ENCODE measurements at regions not wholly inside any gene's neighbourhood (a gene's known extent, or its start where the extent isn't known, plus 50 kb on each side); places are given as distances from the start of the nearest gene placed in this dataset.

DNA sequence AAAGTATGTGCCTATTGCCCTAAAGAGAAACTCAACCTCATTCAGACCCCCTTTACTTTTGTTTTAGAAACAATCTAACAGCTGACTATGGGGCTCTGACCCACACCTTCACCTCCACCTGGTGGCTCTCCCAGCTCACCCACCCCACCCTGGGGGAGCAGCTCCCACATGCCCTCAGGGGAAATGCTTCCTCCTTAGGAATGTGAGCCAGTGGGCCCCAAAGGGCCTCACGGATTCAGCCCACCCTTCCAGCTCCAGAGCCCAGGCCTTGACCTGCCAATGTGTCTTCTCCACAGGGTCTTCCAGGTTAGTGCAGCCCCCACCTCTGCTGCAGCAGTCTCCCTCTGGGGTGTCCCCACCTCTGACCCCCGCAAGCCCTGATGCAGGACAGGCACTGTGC, 680.1 kb upstream of the RAB6C start:
- POLR2A ChIA-PET, result no interaction called here

DNA sequence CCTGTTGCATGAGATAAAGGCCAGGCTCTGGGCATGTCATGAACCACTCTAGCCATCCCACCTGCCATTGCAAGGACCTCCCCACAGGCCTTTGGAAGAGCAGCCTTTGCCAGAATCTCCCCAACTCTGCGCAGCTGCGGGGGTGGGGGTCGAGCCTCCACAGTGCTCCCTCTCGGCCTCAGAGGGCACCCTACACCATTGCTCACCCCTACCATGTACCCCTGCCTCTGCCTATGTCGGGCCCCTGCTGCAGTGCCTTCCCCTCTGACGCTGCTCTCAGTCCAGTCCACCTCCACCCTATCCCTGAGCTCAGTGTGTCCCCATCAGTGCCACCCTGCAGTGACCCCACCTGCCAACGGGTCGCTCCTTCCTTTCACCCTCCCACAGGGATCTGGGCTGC, 679.7 kb upstream of the RAB6C start:
- H3K4me1 ChIP-seq (ENCODE audit: control extremely low read depth in 1 of 4, control insufficient read depth in 4 of 4, insufficient read depth in 4 of 4, low read length in 3 of 4), result no peaks in the 10 kb centered on the region
- POLR2A ChIA-PET, result no interaction called here
- H3K4me3 ChIP-seq (ENCODE audit: control insufficient read depth in 1 of 7, extremely low read depth in 1 of 7, insufficient read depth in 4 of 7, low read depth in 2 of 7, low read length in 6 of 7), result no peak overlapping the region
- CTCF ChIA-PET, result interaction anchor here (0.6 kb wide), 1 partner anchor 91 kb away, joined by 3 read pairs; no protein-coding TSS in a partner anchor
- peaks cover 0 to 3% (median 0%) of the 10 kb centered on the region in 5 experiments for H3K9me3 ChIP-seq (ENCODE audit: control extremely low read depth in 1 of 5, control insufficient read depth in 4 of 5, insufficient read depth in 2 of 5, low read depth in 1 of 5, low read length in 4 of 5)
- no peak overlapping the region for H3K27ac ChIP-seq (ENCODE audit: insufficient read depth in 1 of 2, low read depth in 1 of 2, low read length in 2 of 2, poor library complexity in 1 of 2, severe bottlenecking in 2 of 2)
- WGBS (ENCODE audit: insufficient coverage), result 96% methylated on average over 8 of the region's 8 CpGs
- no peak for DNase-seq
- H3K27me3 ChIP-seq (replicated peaks in 2 of 5; ENCODE audit: control insufficient read depth in 4 of 5, insufficient read depth in 5 of 5, low read length in 4 of 5), result peaks cover 0 to 3% (median 0%) of the 10 kb centered on the region in 5 experiments
- H3K36me3 ChIP-seq (ENCODE audit: control insufficient read depth in 4 of 4, insufficient read depth in 4 of 4, low read length in 3 of 4), result no peaks in the 10 kb centered on the region

More for the DNA sequence above, 680.1 kb upstream of the RAB6C start:
- WGBS (ENCODE audit: insufficient coverage), result 94% methylated on average over 2 of the region's 2 CpGs
- no peaks in the 10 kb centered on the region for H3K4me1 ChIP-seq (ENCODE audit: control extremely low read depth in 1 of 4, control insufficient read depth in 4 of 4, insufficient read depth in 4 of 4, low read length in 3 of 4)
- H3K27ac ChIP-seq (ENCODE audit: insufficient read depth in 1 of 2, low read depth in 1 of 2, low read length in 2 of 2, poor library complexity in 1 of 2, severe bottlenecking in 2 of 2), result no peak overlapping the region
- CTCF ChIA-PET, result no interaction called here
- H3K9me3 ChIP-seq (ENCODE audit: control extremely low read depth in 1 of 5, control insufficient read depth in 4 of 5, insufficient read depth in 2 of 5, low read depth in 1 of 5, low read length in 4 of 5), result peaks cover 0 to 3% (median 0%) of the 10 kb centered on the region in 5 experiments
- DNase-seq, result no peak
- H3K27me3 ChIP-seq (replicated peaks in 2 of 5; ENCODE audit: control insufficient read depth in 4 of 5, insufficient read depth in 5 of 5, low read length in 4 of 5), result peaks cover 0 to 3% (median 0%) of the 10 kb centered on the region in 5 experiments
- H3K36me3 ChIP-seq (ENCODE audit: control insufficient read depth in 4 of 4, insufficient read depth in 4 of 4, low read length in 3 of 4), result no peaks in the 10 kb centered on the region
- H3K4me3 ChIP-seq (ENCODE audit: control insufficient read depth in 1 of 7, extremely low read depth in 1 of 7, insufficient read depth in 4 of 7, low read depth in 2 of 7, low read length in 6 of 7), result no peak overlapping the region

DNA sequence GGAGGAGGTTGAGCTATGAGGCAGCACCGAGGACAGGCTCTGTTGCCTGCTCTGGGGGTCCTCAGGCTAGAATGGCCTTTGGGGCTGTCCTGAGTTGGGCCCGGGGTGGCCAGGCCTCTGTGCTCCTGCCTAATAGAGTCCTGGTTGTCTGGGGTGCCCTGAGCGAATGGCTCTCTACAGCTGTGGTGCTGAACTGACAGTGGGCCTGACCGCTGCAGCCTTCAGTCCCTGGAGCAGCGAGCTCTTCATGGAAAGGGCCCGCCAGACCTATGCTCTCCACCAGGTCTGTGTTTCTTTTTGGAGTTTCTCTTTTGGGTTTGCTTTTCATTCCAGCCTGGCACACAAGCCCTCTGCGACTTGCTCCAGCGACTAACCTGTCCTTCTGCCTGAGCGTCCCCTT, 679.0 kb upstream of the RAB6C start:
- H3K4me1 ChIP-seq (ENCODE audit: control extremely low read depth in 1 of 4, control insufficient read depth in 4 of 4, insufficient read depth in 4 of 4, low read length in 3 of 4), result no peaks in the 10 kb centered on the region
- H3K4me3 ChIP-seq (ENCODE audit: control insufficient read depth in 1 of 7, extremely low read depth in 1 of 7, insufficient read depth in 4 of 7, low read depth in 2 of 7, low read length in 6 of 7), result no peak overlapping the region
- ChIA-PET CTCF (interaction anchor here (0.6 kb wide), 1 partner anchor 91 kb away, joined by 3 read pairs; no protein-coding TSS in a partner anchor), POLR2A (no interaction called here)
- H3K9me3 ChIP-seq (ENCODE audit: control extremely low read depth in 1 of 5, control insufficient read depth in 4 of 5, insufficient read depth in 2 of 5, low read depth in 1 of 5, low read length in 4 of 5), result peaks cover 0 to 3% (median 0%) of the 10 kb centered on the region in 5 experiments
- H3K36me3 ChIP-seq (ENCODE audit: control insufficient read depth in 4 of 4, insufficient read depth in 4 of 4, low read length in 3 of 4), result no peaks in the 10 kb centered on the region
- H3K27ac ChIP-seq (ENCODE audit: insufficient read depth in 1 of 2, low read depth in 1 of 2, low read length in 2 of 2, poor library complexity in 1 of 2, severe bottlenecking in 2 of 2), result no peak overlapping the region
- H3K27me3 ChIP-seq (replicated peaks in 2 of 5; ENCODE audit: control insufficient read depth in 4 of 5, insufficient read depth in 5 of 5, low read length in 4 of 5), result peaks cover 0 to 3% (median 0%) of the 10 kb centered on the region in 5 experiments
- 95% methylated on average over 8 of the region's 9 CpGs for WGBS (ENCODE audit: insufficient coverage)
- DNase-seq, result no peak

DNA sequence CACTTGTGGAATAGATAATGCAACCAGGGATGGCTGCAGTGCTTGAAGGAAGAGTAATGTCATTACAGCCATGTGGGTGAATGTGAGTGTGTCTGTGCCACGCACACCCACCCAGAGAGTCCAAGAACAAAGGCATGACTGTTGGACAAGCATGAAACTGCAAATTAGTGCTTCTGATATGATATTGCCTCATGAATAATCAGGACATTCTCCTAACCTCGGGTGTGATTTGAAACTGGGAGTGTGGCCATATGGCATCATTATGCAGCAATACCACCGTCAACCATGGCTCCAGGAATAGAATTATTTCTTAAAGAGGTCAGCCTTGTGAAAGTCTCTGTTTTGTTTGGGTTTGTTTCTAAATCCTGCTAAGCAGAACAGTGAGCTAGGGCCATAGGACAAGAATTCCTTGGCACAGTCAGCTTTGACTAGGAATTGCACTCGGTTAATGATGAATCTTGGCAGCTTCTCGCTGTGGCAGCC, 678.0 kb upstream of the RAB6C start:
- no peaks in the 10 kb centered on the region for H3K4me1 ChIP-seq (ENCODE audit: control extremely low read depth in 1 of 4, control insufficient read depth in 4 of 4, insufficient read depth in 4 of 4, low read length in 3 of 4)
- POLR2A ChIA-PET, result no interaction called here
- peaks cover 0 to 3% (median 0%) of the 10 kb centered on the region in 5 experiments for H3K27me3 ChIP-seq (replicated peaks in 2 of 5; ENCODE audit: control insufficient read depth in 4 of 5, insufficient read depth in 5 of 5, low read length in 4 of 5)
- H3K9me3 ChIP-seq (ENCODE audit: control extremely low read depth in 1 of 5, control insufficient read depth in 4 of 5, insufficient read depth in 2 of 5, low read depth in 1 of 5, low read length in 4 of 5), result peaks cover 0 to 3% (median 0%) of the 10 kb centered on the region in 5 experiments
- H3K4me3 ChIP-seq (ENCODE audit: control insufficient read depth in 1 of 7, extremely low read depth in 1 of 7, insufficient read depth in 4 of 7, low read depth in 2 of 7, low read length in 6 of 7), result no peak overlapping the region
- H3K27ac ChIP-seq (ENCODE audit: insufficient read depth in 1 of 2, low read depth in 1 of 2, low read length in 2 of 2, poor library complexity in 1 of 2, severe bottlenecking in 2 of 2), result no peak overlapping the region
- 91% methylated on average over 3 of the region's 5 CpGs for WGBS (ENCODE audit: insufficient coverage)
- no peaks in the 10 kb centered on the region for H3K36me3 ChIP-seq (ENCODE audit: control insufficient read depth in 4 of 4, insufficient read depth in 4 of 4, low read length in 3 of 4)
- CTCF ChIA-PET, result no interaction called here
- no peak for DNase-seq

DNA sequence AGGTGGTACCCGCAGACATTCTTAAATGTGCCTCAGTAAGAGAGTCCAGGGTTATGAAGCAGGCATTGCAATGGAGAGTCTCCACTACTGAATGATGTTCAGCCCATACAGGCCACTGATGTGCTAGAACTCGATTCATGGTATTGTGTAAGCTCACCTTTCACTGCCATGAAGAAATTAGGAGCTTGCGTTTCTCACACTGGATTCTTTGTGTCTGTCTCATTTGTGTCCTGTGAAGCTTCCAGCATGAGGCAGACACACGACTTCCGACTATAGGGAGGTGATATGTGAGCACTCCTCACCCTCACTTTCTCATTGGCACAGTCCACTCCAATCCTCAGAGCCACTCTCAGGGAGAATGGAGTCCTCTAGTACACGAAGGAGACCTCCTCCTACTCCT, 677.4 kb upstream of the RAB6C start:
- Histone ChIP-seq H3K36me3 (ENCODE audit: control insufficient read depth in 4 of 4, insufficient read depth in 4 of 4, low read length in 3 of 4) (no peaks in the 10 kb centered on the region), H3K9me3 (ENCODE audit: control extremely low read depth in 1 of 5, control insufficient read depth in 4 of 5, insufficient read depth in 2 of 5, low read depth in 1 of 5, low read length in 4 of 5) (peaks cover 0 to 3% (median 0%) of the 10 kb centered on the region in 5 experiments), H3K4me1 (ENCODE audit: control extremely low read depth in 1 of 4, control insufficient read depth in 4 of 4, insufficient read depth in 4 of 4, low read length in 3 of 4) (no peaks in the 10 kb centered on the region), H3K27ac (ENCODE audit: insufficient read depth in 1 of 2, low read depth in 1 of 2, low read length in 2 of 2, poor library complexity in 1 of 2, severe bottlenecking in 2 of 2) (no peak overlapping the region), H3K4me3 (ENCODE audit: control insufficient read depth in 1 of 7, extremely low read depth in 1 of 7, insufficient read depth in 4 of 7, low read depth in 2 of 7, low read length in 6 of 7) (no peak overlapping the region), H3K27me3 (replicated peaks in 2 of 5; ENCODE audit: control insufficient read depth in 4 of 5, insufficient read depth in 5 of 5, low read length in 4 of 5) (peaks cover 0 to 3% (median 0%) of the 10 kb centered on the region in 5 experiments)
- CTCF ChIA-PET, result no interaction called here
- no peak for DNase-seq
- POLR2A ChIA-PET, result no interaction called here
- WGBS (ENCODE audit: insufficient coverage), result 79% methylated on average over 4 of the region's 6 CpGs

DNA sequence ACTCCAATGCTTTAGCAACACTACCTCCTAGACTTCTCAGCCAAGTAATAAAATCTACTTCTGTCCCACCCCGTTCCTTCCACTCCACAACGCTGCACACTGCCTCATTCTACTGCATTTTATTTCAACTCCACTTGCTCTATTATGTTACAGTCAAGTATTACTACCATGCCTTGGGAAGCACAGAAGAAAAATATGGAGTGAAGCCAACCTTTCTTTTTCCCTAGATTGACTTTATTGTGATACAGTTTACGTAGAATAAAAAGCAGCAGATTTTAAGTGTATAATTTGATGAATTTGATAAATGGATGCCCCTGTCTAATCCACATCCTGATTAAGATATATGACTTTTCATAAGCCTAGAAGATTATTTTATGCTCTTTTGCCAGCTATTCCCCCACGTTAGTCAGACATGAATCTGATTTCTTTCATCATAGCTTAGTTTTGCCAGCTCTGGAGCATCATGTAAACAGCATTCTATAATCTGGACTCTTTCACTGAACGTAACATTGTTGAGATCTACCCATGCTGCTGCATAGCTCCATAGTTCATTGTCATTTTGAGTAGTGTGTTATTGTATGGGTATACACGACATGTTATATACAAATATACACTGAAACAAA, 676.8 kb upstream of the RAB6C start:
- Histone ChIP-seq H3K27ac (ENCODE audit: insufficient read depth in 1 of 2, low read depth in 1 of 2, low read length in 2 of 2, poor library complexity in 1 of 2, severe bottlenecking in 2 of 2) (no peak overlapping the region), H3K9me3 (ENCODE audit: control extremely low read depth in 1 of 5, control insufficient read depth in 4 of 5, insufficient read depth in 2 of 5, low read depth in 1 of 5, low read length in 4 of 5) (peaks cover 0 to 3% (median 0%) of the 10 kb centered on the region in 5 experiments), H3K27me3 (replicated peaks in 2 of 5; ENCODE audit: control insufficient read depth in 4 of 5, insufficient read depth in 5 of 5, low read length in 4 of 5) (peaks cover 0 to 3% (median 0%) of the 10 kb centered on the region in 5 experiments), H3K4me1 (ENCODE audit: control extremely low read depth in 1 of 4, control insufficient read depth in 4 of 4, insufficient read depth in 4 of 4, low read length in 3 of 4) (no peaks in the 10 kb centered on the region), H3K36me3 (ENCODE audit: control insufficient read depth in 4 of 4, insufficient read depth in 4 of 4, low read length in 3 of 4) (no peaks in the 10 kb centered on the region), H3K4me3 (ENCODE audit: control insufficient read depth in 1 of 7, extremely low read depth in 1 of 7, insufficient read depth in 4 of 7, low read depth in 2 of 7, low read length in 6 of 7) (no peak overlapping the region)
- 100% methylated on average over 3 of the region's 6 CpGs for WGBS (ENCODE audit: insufficient coverage)
- ChIA-PET POLR2A (no interaction called here), CTCF (no interaction called here)
- no peak for DNase-seq

DNA sequence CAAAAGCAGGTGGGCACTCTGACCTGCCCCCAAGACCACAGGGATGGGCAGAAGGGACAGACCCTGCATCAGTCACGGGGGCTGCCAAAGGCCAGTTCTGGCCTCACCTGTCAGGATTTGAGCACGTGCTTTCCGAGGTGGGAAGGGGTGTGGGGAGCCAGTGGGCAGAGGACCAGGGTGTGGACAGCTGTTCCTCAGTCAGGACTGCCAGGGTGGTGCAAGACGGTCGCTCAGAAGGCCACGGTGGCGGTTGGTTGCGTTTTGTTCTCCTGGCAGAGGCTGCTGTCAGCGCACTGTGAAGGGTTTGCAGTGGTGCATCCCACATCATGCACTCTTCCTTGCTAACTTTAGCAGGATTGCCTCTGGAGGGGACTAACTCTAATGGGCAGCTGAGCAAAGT, 665.3 kb upstream of the RAB6C start:
- WGBS (ENCODE audit: insufficient coverage), result 97% methylated on average over 9 of the region's 9 CpGs
- no peak for DNase-seq
- Histone ChIP-seq H3K27me3 (replicated peaks in 2 of 5; ENCODE audit: control insufficient read depth in 4 of 5, insufficient read depth in 5 of 5, low read length in 4 of 5) (peaks cover 0 to 4% (median 0%) of the 10 kb centered on the region in 5 experiments), H3K4me3 (ENCODE audit: control insufficient read depth in 1 of 7, extremely low read depth in 1 of 7, insufficient read depth in 4 of 7, low read depth in 2 of 7, low read length in 6 of 7) (no peak overlapping the region), H3K9me3 (ENCODE audit: control extremely low read depth in 1 of 5, control insufficient read depth in 4 of 5, insufficient read depth in 2 of 5, low read depth in 1 of 5, low read length in 4 of 5) (no peaks in the 10 kb centered on the region), H3K4me1 (ENCODE audit: control extremely low read depth in 1 of 4, control insufficient read depth in 4 of 4, insufficient read depth in 4 of 4, low read length in 3 of 4) (no peaks in the 10 kb centered on the region), H3K36me3 (ENCODE audit: control insufficient read depth in 4 of 4, insufficient read depth in 4 of 4, low read length in 3 of 4) (no peaks in the 10 kb centered on the region), H3K27ac (ENCODE audit: insufficient read depth in 1 of 2, low read depth in 1 of 2, low read length in 2 of 2, poor library complexity in 1 of 2, severe bottlenecking in 2 of 2) (no peak overlapping the region)
- POLR2A ChIA-PET, result no interaction called here
- CTCF ChIA-PET, result no interaction called here
